MCF 10A (cell line): ENCODE measurements at regions not wholly inside any gene's neighbourhood (a gene's known extent, or its start where the extent isn't known, plus 50 kb on each side); places are given as distances from the start of the nearest gene placed in this dataset.

ENCODE experiments used
- BruUV-seq: library from RNA; stranded (reverse); fragments of 400-500 nt; replicated peaks from 2 replicates; lab custom pipeline; 2021; lab: Mats Ljungman, UMichigan
- CTCF ChIA-PET: fragments of 300-600 bp; sonication (Branson Sonifier 250); formaldehyde crosslinking; extraction: SDS; loops from one replicate; lab custom pipeline; 2021; ENCODE audit warnings: antibody characterized with exemption, inconsistent platforms; lab: Yijun Ruan, JAX
- POLR2A ChIA-PET: fragments of 300-600, 350-650 bp; sonication (Branson Sonifier 250); formaldehyde crosslinking; extraction: SDS; loops from one replicate; lab custom pipeline; 2020; ENCODE audit warnings: antibody characterized with exemption, inconsistent platforms; lab: Yijun Ruan, JAX
- DNase-seq: peaks from one replicate; pipeline ENCODE4 v3.0.0-alpha.2; 2018; ENCODE audit not compliant: unreplicated experiment
- H3K27ac Mint-ChIP-seq: one replicate; pipeline ENCODE4 v1.8.0; 2022; ENCODE audit warnings: mild to moderate bottlenecking, low read depth, mixed read lengths; ENCODE audit not compliant: unreplicated experiment
- H3K27me3 Mint-ChIP-seq: one replicate; pipeline ENCODE4 v1.8.0; 2022; ENCODE audit warnings: mixed read lengths; ENCODE audit not compliant: insufficient read depth, unreplicated experiment
- H3K36me3 Mint-ChIP-seq: one replicate; pipeline ENCODE4 v1.8.0; 2022; ENCODE audit warnings: mild to moderate bottlenecking, moderate library complexity, mixed read lengths; ENCODE audit not compliant: insufficient read depth, unreplicated experiment
- H3K4me1 Mint-ChIP-seq: one replicate; pipeline ENCODE4 v1.8.0; 2022; ENCODE audit warnings: mixed read lengths; ENCODE audit not compliant: insufficient read depth, unreplicated experiment
- H3K4me3 Mint-ChIP-seq: one replicate; pipeline ENCODE4 v1.8.0; 2022; ENCODE audit warnings: mild to moderate bottlenecking, moderate library complexity, mixed read lengths; ENCODE audit not compliant: unreplicated experiment
- H3K9me3 Mint-ChIP-seq: one replicate; pipeline ENCODE4 v1.8.0; 2022; ENCODE audit warnings: mixed read lengths; ENCODE audit not compliant: unreplicated experiment
- CTCF ChIP-seq: fragments of 200-600 bp; IDR thresholded peaks from one replicate; pipeline ENCODE4 v1.8.0; 2022; ENCODE audit warnings: antibody characterized with exemption, mild to moderate bottlenecking; ENCODE audit not compliant: unreplicated experiment
- intact Hi-C: fragments of 100-400 bp; cut with micrococcal nuclease; formaldehyde crosslinking; loops from 2 replicates; pipeline ENCODE4 v1.14.1; 2022

GRCh38 chr1:37157634-37158033 lies 123.3 kb upstream of the GRIK3 start:
- CTCF ChIA-PET: interaction anchor here (0.6 kb wide), 1 partner anchor 167 kb away, joined by 4 read pairs; no protein-coding TSS in a partner anchor
- no TSS peak for BruUV-seq

DNA sequence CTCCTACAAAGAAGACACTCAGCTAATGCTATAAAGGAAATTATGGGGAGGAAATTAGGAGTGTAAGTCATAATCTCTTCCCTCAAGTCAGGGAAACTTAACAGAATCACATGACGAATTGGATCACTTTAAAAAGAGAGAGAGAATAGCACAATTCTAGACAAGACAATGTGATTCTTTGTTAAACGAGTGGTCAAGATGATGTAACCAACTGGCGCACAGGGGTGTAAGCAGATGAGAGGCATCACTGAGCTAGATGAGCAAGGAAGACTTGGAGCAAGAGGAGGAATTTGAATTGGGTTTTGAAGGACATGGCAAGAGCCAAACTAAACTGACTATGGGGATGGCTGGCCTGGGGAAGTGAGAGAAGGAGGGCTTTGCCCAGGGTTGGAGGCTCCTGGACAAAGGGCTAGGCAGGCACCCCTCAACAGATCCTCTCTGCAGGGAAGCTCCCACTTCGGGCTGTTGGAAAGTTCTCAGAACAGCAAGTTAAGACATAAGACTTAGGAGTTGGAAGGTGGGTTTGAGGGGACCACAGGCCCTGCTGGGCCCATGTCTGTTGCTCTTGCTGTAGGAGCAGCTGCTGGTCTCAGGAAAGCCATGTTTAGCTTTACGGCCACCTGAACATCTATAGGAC lies 123.9 kb upstream of the GRIK3 start:
- no peaks in the 10 kb centered on the region for H3K4me1 Mint-ChIP-seq
- intact Hi-C loops: no loop called here
- DNase-seq: no peak
- no peaks in the 10 kb centered on the region for H3K36me3 Mint-ChIP-seq
- ChIA-PET POLR2A (no interaction called here), CTCF (no interaction called here)
- BruUV-seq: no TSS peak
- H3K9me3 Mint-ChIP-seq: peaks cover 20% of the 10 kb centered on the region
- no peak for TF ChIP-seq CTCF
- no peak overlapping the region for H3K4me3 Mint-ChIP-seq
- H3K27me3 Mint-ChIP-seq: no peaks in the 10 kb centered on the region
- no peak overlapping the region for H3K27ac Mint-ChIP-seq

More at GRCh38 chr1:37157634-37158033, 123.3 kb upstream of the GRIK3 start:
- no peaks in the 10 kb centered on the region for H3K36me3 Mint-ChIP-seq
- DNase-seq: no peak
- H3K4me1 Mint-ChIP-seq: no peaks in the 10 kb centered on the region
- H3K9me3 Mint-ChIP-seq: peaks cover 20% of the 10 kb centered on the region
- no peak for TF ChIP-seq CTCF
- H3K27ac Mint-ChIP-seq: no peak overlapping the region
- intact Hi-C loops: no loop called here
- no peak overlapping the region for H3K4me3 Mint-ChIP-seq
- POLR2A ChIA-PET: no interaction called here
- H3K27me3 Mint-ChIP-seq: no peaks in the 10 kb centered on the region

GRCh38 chr1:37159102-37159501 lies 124.8 kb upstream of the GRIK3 start:
- H3K27ac Mint-ChIP-seq: no peak overlapping the region
- CTCF ChIA-PET: no interaction called here
- DNase-seq: no peak

GRCh38 chr1:37161171-37161570 lies 126.9 kb upstream of the GRIK3 start:
- no peak for TF ChIP-seq CTCF
- Mint-ChIP-seq H3K4me1 (no peaks in the 10 kb centered on the region), H3K27me3 (no peaks in the 10 kb centered on the region), H3K4me3 (no peak overlapping the region), H3K36me3 (no peaks in the 10 kb centered on the region), H3K9me3 (peaks cover 20% of the 10 kb centered on the region), H3K27ac (no peak overlapping the region)
- no TSS peak for BruUV-seq
- no peak for DNase-seq
- POLR2A ChIA-PET: no interaction called here
- intact Hi-C loops: no loop called here
- CTCF ChIA-PET: no interaction called here

More at GRCh38 chr1:37159102-37159501, 124.8 kb upstream of the GRIK3 start:
- Mint-ChIP-seq H3K4me3 (no peak overlapping the region), H3K27me3 (no peaks in the 10 kb centered on the region), H3K9me3 (peaks cover 20% of the 10 kb centered on the region), H3K36me3 (no peaks in the 10 kb centered on the region), H3K4me1 (no peaks in the 10 kb centered on the region)
- POLR2A ChIA-PET: no interaction called here
- no TSS peak for BruUV-seq
- no peak for TF ChIP-seq CTCF
- intact Hi-C loops: no loop called here
